WTC11 (cell line): ENCODE measurements at regions not wholly inside any gene's neighbourhood (a gene's known extent, or its start where the extent isn't known, plus 50 kb on each side); places are given as distances from the start of the nearest gene placed in this dataset.

Source experiments
- ATAC-seq: fragments of 200-7000 bp; cut with Tn5 transposase; 2 replicates; pipeline ENCODE4 v1.10.0; 2021; ENCODE audit warnings: mild to moderate bottlenecking, moderate library complexity
- CTCF ChIA-PET: fragments of 300-600 bp; sonication (Branson Sonifier 250); formaldehyde crosslinking; loops from one replicate; lab custom pipeline; 2021; ENCODE audit warnings: antibody characterized with exemption; lab: Charles Lee
- POLR2A ChIA-PET: fragments of 350-600 bp; sonication (Branson Sonifier 250); formaldehyde crosslinking; loops from one replicate; lab custom pipeline; 2021; ENCODE audit warnings: antibody characterized with exemption; lab: Charles Lee
- DNase-seq: peaks from one replicate; pipeline ENCODE4 v3.0.0; 2021; ENCODE audit warnings: low spot score
- H3K27ac Mint-ChIP-seq: 2 replicates; pipeline ENCODE4 v1.8.0; 2021; ENCODE audit warnings: mixed read lengths
- H3K27me3 Mint-ChIP-seq: 2 replicates; pipeline ENCODE4 v1.8.0; 2021; ENCODE audit warnings: low read depth, mild to moderate bottlenecking, moderate library complexity, mixed read lengths
- H3K36me3 Mint-ChIP-seq: 2 replicates; pipeline ENCODE4 v1.8.0; 2021; ENCODE audit warnings: mixed read lengths
- H3K4me1 Mint-ChIP-seq: 2 replicates; pipeline ENCODE4 v1.8.0; 2022; ENCODE audit warnings: mixed read lengths
- H3K4me3 Mint-ChIP-seq: 2 replicates; pipeline ENCODE4 v1.8.0; 2021; ENCODE audit warnings: mild to moderate bottlenecking, moderate library complexity, mixed read lengths
- H3K9me3 Mint-ChIP-seq: 2 replicates; pipeline ENCODE4 v1.8.0; 2021; ENCODE audit warnings: mixed read lengths
- CREM ChIP-seq: sonication (generic); formaldehyde crosslinking; IDR thresholded peaks from 2 replicates; pipeline ENCODE4 v1.8.1; 2022; ENCODE audit warnings: mild to moderate bottlenecking, missing genetic modification reagents, moderate library complexity
- CTCF ChIP-seq: fragments of 200-600 bp; IDR thresholded peaks from 2 replicates; pipeline ENCODE4 v1.8.0; 2022; ENCODE audit warnings: antibody characterized with exemption
- HMGA2 ChIP-seq: fragments of 250-450 bp; sonication (Bioruptor Pico); IDR thresholded peaks from 2 replicates; pipeline ENCODE4 v1.4.0; 2021; ENCODE audit warnings: mild to moderate bottlenecking, moderate library complexity
- JAZF1 ChIP-seq: fragments of 250-450 bp; sonication (Bioruptor Pico); IDR thresholded peaks from 2 replicates; pipeline ENCODE4 v1.9.0; 2021; ENCODE audit warnings: moderate library complexity, mild to moderate bottlenecking, inconsistent platforms
- MXD4 ChIP-seq: fragments of 250-450 bp; sonication (Bioruptor Pico); IDR thresholded peaks from 2 replicates; pipeline ENCODE4 v1.8.0; 2021; ENCODE audit warnings: mild to moderate bottlenecking, moderate library complexity, borderline replicate concordance
- SMAD3 ChIP-seq: sonication (generic); formaldehyde crosslinking; IDR thresholded peaks from 2 replicates; pipeline ENCODE4 v1.8.0; 2022; ENCODE audit warnings: missing genetic modification reagents, mild to moderate bottlenecking, borderline replicate concordance
- TCF7 ChIP-seq: sonication (generic); formaldehyde crosslinking; IDR thresholded peaks from 2 replicates; pipeline ENCODE4 v1.8.0; 2022; ENCODE audit warnings: mild to moderate bottlenecking, low read depth, missing genetic modification reagents, moderate library complexity
- TEAD4 ChIP-seq: sonication (generic); formaldehyde crosslinking; IDR thresholded peaks from 2 replicates; pipeline ENCODE4 v1.8.0; 2022; ENCODE audit warnings: mild to moderate bottlenecking, missing genetic modification reagents
- ZNF416 ChIP-seq: fragments of 250-450 bp; sonication (Bioruptor Pico); IDR thresholded peaks from 2 replicates; pipeline ENCODE4 v1.9.0; 2021; ENCODE audit warnings: mild to moderate bottlenecking, inconsistent platforms
- ZNF423 ChIP-seq: fragments of 250-450 bp; sonication (Bioruptor Pico); IDR thresholded peaks from 2 replicates; pipeline ENCODE4 v2.1.2; 2022; ENCODE audit warnings: mild to moderate bottlenecking, moderate library complexity

GRCh38 chrX:44619039-44619438, 76.4 kb upstream of the FUNDC1 start:
- Mint-ChIP-seq H3K9me3 (no peaks in the 10 kb centered on the region), H3K27me3 (no peaks in the 10 kb centered on the region), H3K4me1 (peaks cover 3% of the 10 kb centered on the region), H3K4me3 (no peak overlapping the region), H3K27ac (no peak overlapping the region), H3K36me3 (no peaks in the 10 kb centered on the region)
- ChIA-PET POLR2A (no interaction called here), CTCF (interaction anchor here (0.8 kb wide), 1 partner anchor 554 kb away, joined by 4 read pairs; no protein-coding TSS in a partner anchor)
- DNase-seq (no peak), ATAC-seq (no peak)
- no peak for TF ChIP-seq CTCF
- TF ChIP-seq JAZF1 (CRISPR knock-in tag) = no peak
- TF ChIP-seq TEAD4 (CRISPR knock-in tag) = no peak
- TF ChIP-seq TCF7 (CRISPR knock-in tag) = no peak

GRCh38 chrX:44596277-44596676, 53.6 kb upstream of the FUNDC1 start:
- H3K4me1 Mint-ChIP-seq = no peaks in the 10 kb centered on the region
- no peak overlapping the region for H3K4me3 Mint-ChIP-seq
- peaks cover 12% of the 10 kb centered on the region for H3K9me3 Mint-ChIP-seq
- DNase-seq (no peak), ATAC-seq (no peak)
- TF ChIP-seq CTCF (no peak), SMAD3 (CRISPR knock-in tag) (no peak), HMGA2 (no peak), MXD4 (CRISPR knock-in tag) (no peak), ZNF423 (no peak), ZNF416 (CRISPR knock-in tag) (no peak), CREM (CRISPR knock-in tag) (no peak)
- H3K27ac Mint-ChIP-seq = no peak overlapping the region
- H3K27me3 Mint-ChIP-seq = no peaks in the 10 kb centered on the region
- POLR2A ChIA-PET = no interaction called here
- CTCF ChIA-PET = no interaction called here
- H3K36me3 Mint-ChIP-seq = 0 out of 2 replicates have a peak, but pooled peaks cover 3% of the 10 kb centered on the region
